GM19372 (cell line): ENCODE measurements at regions not wholly inside any gene's neighbourhood (a gene's known extent, or its start where the extent isn't known, plus 50 kb on each side); places are given as distances from the start of the nearest gene placed in this dataset.

Experiments used
- ATAC-seq: cut with Tn5 transposase; IDR thresholded peaks from one replicate; pipeline ENCODE4 v1.9.1; 2021; ENCODE audit warnings: mild to moderate bottlenecking, low read depth, moderate library complexity; ENCODE audit not compliant: unreplicated experiment

- no peak for ATAC-seq
These were observed 127.8 kb downstream of the INHBB start for GRCh38 chr2:120473522-120474271.

GRCh38 chr2:120474486-120474885 lies 128.6 kb downstream of the INHBB start:
- no peak for ATAC-seq

- ATAC-seq: no peak
These were observed 130.2 kb downstream of the INHBB start for GRCh38 chr2:120476141-120476540.

GRCh38 chr2:120477198-120477597 lies 131.3 kb downstream of the INHBB start:
- no peak for ATAC-seq

- no peak for ATAC-seq
These were observed 132.0 kb downstream of the INHBB start for GRCh38 chr2:120477831-120478481.

GRCh38 chr2:120480346-120480902 lies 134.5 kb downstream of the INHBB start:
- ATAC-seq: no peak

GRCh38 chr2:120480903-120481445 lies 135.0 kb downstream of the INHBB start:
- no peak for ATAC-seq

- no peak for ATAC-seq
These were observed 135.7 kb downstream of the INHBB start for GRCh38 chr2:120481446-120482194.

- ATAC-seq: no peak
These were observed 136.4 kb downstream of the INHBB start for GRCh38 chr2:120482334-120482733.

GRCh38 chr2:120483355-120483754 lies 137.4 kb downstream of the INHBB start:
- ATAC-seq: no peak

GRCh38 chr2:120485096-120485495 lies 139.2 kb downstream of the INHBB start:
- no peak for ATAC-seq

GRCh38 chr2:120486441-120486840 lies 140.5 kb downstream of the INHBB start:
- ATAC-seq: no peak

- ATAC-seq: no peak
These were observed 141.0 kb downstream of the INHBB start for GRCh38 chr2:120486946-120487345.

GRCh38 chr2:120488531-120488930 lies 142.6 kb downstream of the INHBB start:
- ATAC-seq: no peak

GRCh38 chr2:120489023-120489422 lies 143.1 kb downstream of the INHBB start:
- ATAC-seq: no peak

GRCh38 chr2:120490091-120490798 lies 144.3 kb downstream of the INHBB start:
- no peak for ATAC-seq

GRCh38 chr2:120491111-120491625 lies 145.2 kb downstream of the INHBB start:
- ATAC-seq: no peak

GRCh38 chr2:120493231-120493630 lies 147.3 kb downstream of the INHBB start:
- ATAC-seq: no peak

GRCh38 chr2:120494446-120494845 lies 148.5 kb downstream of the INHBB start:
- no peak for ATAC-seq

GRCh38 chr2:120495586-120495985 lies 149.7 kb downstream of the INHBB start:
- no peak for ATAC-seq
